ENCODE measurements at regions not wholly inside any gene's neighbourhood (a gene's known extent, or its start where the extent isn't known, plus 50 kb on each side); places are given as distances from the start of the nearest gene placed in this dataset.

DNA sequence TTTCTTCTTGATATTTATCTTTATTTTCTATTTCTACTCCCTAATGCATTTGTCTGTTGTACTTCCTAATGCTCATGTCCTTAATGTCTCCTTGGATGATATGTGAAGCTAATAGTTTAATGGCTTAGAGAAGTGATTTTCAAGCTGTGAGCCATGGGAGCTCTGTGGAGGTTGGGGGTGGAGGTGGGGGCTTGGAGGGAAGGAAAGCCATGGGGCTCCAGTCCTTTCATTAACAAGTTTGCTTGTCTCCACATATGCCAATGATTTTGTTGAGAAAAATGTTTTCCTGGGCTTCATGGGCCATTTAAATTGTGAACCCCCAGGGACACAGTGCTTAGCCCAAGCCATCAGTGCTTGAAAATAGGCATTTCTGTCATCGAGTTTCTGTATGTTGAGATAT, 264.1 kb downstream of the SCG2 start:
- WGBS, 2 experiments (ENCODE audit: extremely low coverage in 2 of 2, insufficient read length in 1 of 2): 40% methylated on average over 1 of the region's 1 CpG; no CpG with 5 or more reads in 1 of the 2 experiments
- CTCF ChIA-PET: no interaction called here
- ATAC-seq (ENCODE audit: low read depth): no peak

More for the DNA sequence above, 264.1 kb downstream of the SCG2 start:
- Histone ChIP-seq H3K4ac (ENCODE audit: low read depth, low read length) (no peak overlapping the region), H3K56ac (ENCODE audit: extremely low read depth, insufficient read depth, low read length) (no peak overlapping the region), H3K4me1 (ENCODE audit: control insufficient read depth, insufficient read depth, low read length) (no peaks in the 10 kb centered on the region), H4K20me1 (ENCODE audit: insufficient read depth, low read length) (no peaks in the 10 kb centered on the region), H3K9ac (ENCODE audit: low read depth, low read length) (no peak overlapping the region), H3K9me3 (ENCODE audit: control insufficient read depth, insufficient read depth, low read length) (no peaks in the 10 kb centered on the region), H3K79me1 (ENCODE audit: low read depth in 1 of 2, low read length in 2 of 2) (no peaks in the 10 kb centered on the region), H3K4me2 (ENCODE audit: low read depth, low read length) (no peak overlapping the region), H4K91ac (ENCODE audit: insufficient read depth, low read depth, low read length) (no peak overlapping the region), H3K36me3 (ENCODE audit: control insufficient read depth, insufficient read depth, low read length) (no peaks in the 10 kb centered on the region), H2BK120ac (ENCODE audit: low read depth, low read length) (no peak overlapping the region), H4K8ac (ENCODE audit: low read depth in 2 of 2, low read length in 2 of 2) (no peak overlapping the region), H2AFZ (replicated peaks; ENCODE audit: low read length, poor library complexity) (no peak overlapping the region), H2AK9ac (replicated peaks; ENCODE audit: low read depth, low read length, poor library complexity) (no peak overlapping the region), H3K4me3 (ENCODE audit: insufficient read depth, low read depth, low read length) (no peak overlapping the region), H2AK5ac (ENCODE audit: low read depth, low read length) (no peak overlapping the region), H3K27me3 (ENCODE audit: control insufficient read depth, insufficient read depth, low read length) (no peaks in the 10 kb centered on the region; the same call in 1 of the 2 replicates), H2BK20ac (ENCODE audit: low read depth, low read length) (no peak overlapping the region), H3K23ac (ENCODE audit: low read depth, low read length) (no peak overlapping the region), H4K5ac (ENCODE audit: low read depth, low read length) (no peak overlapping the region), H3K9me1 (ENCODE audit: insufficient read depth, low read length) (no peaks in the 10 kb centered on the region), H2BK15ac (ENCODE audit: low read depth, low read length) (no peak overlapping the region), H2BK5ac (ENCODE audit: low read depth, low read length, poor library complexity, severe bottlenecking) (no peak overlapping the region), H3K18ac (ENCODE audit: low read depth, low read length) (no peak overlapping the region), H3K14ac (replicated peaks; ENCODE audit: low read depth, low read length) (no peak overlapping the region), H3K27ac (ENCODE audit: insufficient read depth, low read length) (no peak overlapping the region)
- TF ChIP-seq, protein P1, sequence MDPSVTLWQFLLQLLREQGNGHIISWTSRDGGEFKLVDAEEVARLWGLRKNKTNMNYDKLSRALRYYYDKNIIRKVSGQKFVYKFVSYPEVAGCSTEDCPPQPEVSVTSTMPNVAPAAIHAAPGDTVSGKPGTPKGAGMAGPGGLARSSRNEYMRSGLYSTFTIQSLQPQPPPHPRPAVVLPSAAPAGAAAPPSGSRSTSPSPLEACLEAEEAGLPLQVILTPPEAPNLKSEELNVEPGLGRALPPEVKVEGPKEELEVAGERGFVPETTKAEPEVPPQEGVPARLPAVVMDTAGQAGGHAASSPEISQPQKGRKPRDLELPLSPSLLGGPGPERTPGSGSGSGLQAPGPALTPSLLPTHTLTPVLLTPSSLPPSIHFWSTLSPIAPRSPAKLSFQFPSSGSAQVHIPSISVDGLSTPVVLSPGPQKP (IDR thresholded peaks at IDR 0.05; ENCODE audit: borderline replicate concordance, low read depth, low read length): no peak
- TF ChIP-seq MAZ (IDR thresholded peaks at IDR 0.05; ENCODE audit: borderline replicate concordance, low read depth, low read length): no peak
- no peak for TF ChIP-seq MAFK (IDR thresholded peaks at IDR 0.05; ENCODE audit: low read depth, low read length)
- TF ChIP-seq, protein P2, sequence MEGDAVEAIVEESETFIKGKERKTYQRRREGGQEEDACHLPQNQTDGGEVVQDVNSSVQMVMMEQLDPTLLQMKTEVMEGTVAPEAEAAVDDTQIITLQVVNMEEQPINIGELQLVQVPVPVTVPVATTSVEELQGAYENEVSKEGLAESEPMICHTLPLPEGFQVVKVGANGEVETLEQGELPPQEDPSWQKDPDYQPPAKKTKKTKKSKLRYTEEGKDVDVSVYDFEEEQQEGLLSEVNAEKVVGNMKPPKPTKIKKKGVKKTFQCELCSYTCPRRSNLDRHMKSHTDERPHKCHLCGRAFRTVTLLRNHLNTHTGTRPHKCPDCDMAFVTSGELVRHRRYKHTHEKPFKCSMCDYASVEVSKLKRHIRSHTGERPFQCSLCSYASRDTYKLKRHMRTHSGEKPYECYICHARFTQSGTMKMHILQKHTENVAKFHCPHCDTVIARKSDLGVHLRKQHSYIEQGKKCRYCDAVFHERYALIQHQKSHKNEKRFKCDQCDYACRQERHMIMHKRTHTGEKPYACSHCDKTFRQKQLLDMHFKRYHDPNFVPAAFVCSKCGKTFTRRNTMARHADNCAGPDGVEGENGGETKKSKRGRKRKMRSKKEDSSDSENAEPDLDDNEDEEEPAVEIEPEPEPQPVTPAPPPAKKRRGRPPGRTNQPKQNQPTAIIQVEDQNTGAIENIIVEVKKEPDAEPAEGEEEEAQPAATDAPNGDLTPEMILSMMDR (conservative IDR thresholded peaks at IDR 0.05; ENCODE audit: low read depth, low read length): no peak
- TF ChIP-seq CEBPB (IDR thresholded peaks at IDR 0.05; ENCODE audit: low read depth, low read length): no peak
- TF ChIP-seq POLR2A (IDR thresholded peaks at IDR 0.05; ENCODE audit: low read depth, low read length): no peak
- no peak for TF ChIP-seq RAD21 (IDR thresholded peaks at IDR 0.05; ENCODE audit: low read length)
- TF ChIP-seq, protein P3, sequence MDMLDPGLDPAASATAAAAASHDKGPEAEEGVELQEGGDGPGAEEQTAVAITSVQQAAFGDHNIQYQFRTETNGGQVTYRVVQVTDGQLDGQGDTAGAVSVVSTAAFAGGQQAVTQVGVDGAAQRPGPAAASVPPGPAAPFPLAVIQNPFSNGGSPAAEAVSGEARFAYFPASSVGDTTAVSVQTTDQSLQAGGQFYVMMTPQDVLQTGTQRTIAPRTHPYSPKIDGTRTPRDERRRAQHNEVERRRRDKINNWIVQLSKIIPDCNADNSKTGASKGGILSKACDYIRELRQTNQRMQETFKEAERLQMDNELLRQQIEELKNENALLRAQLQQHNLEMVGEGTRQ (IDR thresholded peaks at IDR 0.05; ENCODE audit: low read depth, low read length): no peak
- DNase-seq: no peak
- dilution Hi-C loops (cut with HindIII; ENCODE audit: low sequenced_read_pairs, unreplicated experiment): no loop called here
- intact Hi-C loops (cut with micrococcal nuclease): no loop called here
- in situ Hi-C loops (cut with MboI; ENCODE audit: low sequenced_read_pairs): no loop called here
- no TSS peak for BruUV-seq (replicated peaks)
- POLR2A ChIA-PET (ENCODE audit: unreplicated experiment): no interaction called here

All from IMR-90 (cell line).